MM.1S (cell line): ENCODE measurements at regions not wholly inside any gene's neighbourhood (a gene's known extent, or its start where the extent isn't known, plus 50 kb on each side); places are given as distances from the start of the nearest gene placed in this dataset.

Source experiments
- DNase-seq: peaks from one replicate; pipeline ENCODE4 v3.0.0-alpha.2; 2015
- H2AFZ ChIP-seq: fragments of 300-600 bp; sonication (generic); 2 replicates; pipeline ENCODE4 v1.6.0; 2016; ENCODE audit warnings: antibody characterized with exemption, low read length
- H3F3A ChIP-seq: fragments of 300-600 bp; sonication (generic); 2 replicates; pipeline ENCODE4 v1.6.1; 2016; ENCODE audit warnings: mild to moderate bottlenecking, antibody characterized with exemption, low read length, moderate library complexity, mixed read lengths; ENCODE audit not compliant: insufficient read depth
- H3K27ac ChIP-seq: fragments of 300-600 bp; sonication (generic); 2 replicates; pipeline ENCODE4 v1.5.1; 2016; ENCODE audit warnings: mild to moderate bottlenecking, low read length
- H3K27me3 ChIP-seq: fragments of 300-600 bp; sonication (generic); replicated peaks from 2 replicates; pipeline ENCODE4 v1.6.0; 2016; ENCODE audit warnings: low read length; ENCODE audit not compliant: insufficient read depth
- H3K36me3 ChIP-seq: fragments of 300-600 bp; sonication (generic); replicated peaks from 2 replicates; pipeline ENCODE4 v1.6.1; 2016; ENCODE audit warnings: mild to moderate bottlenecking, low read length, mixed read lengths; ENCODE audit not compliant: insufficient read depth
- H3K4me1 ChIP-seq: fragments of 300-600 bp; sonication (generic); 2 replicates; pipeline ENCODE4 v1.6.1; 2016; ENCODE audit warnings: low read length, mixed read lengths
- H3K4me2 ChIP-seq: fragments of 300-600 bp; sonication (generic); 2 replicates; pipeline ENCODE4 v1.6.0; 2016; ENCODE audit warnings: low read depth, low read length
- H3K4me3 ChIP-seq: fragments of 300-600 bp; sonication (generic); 2 replicates; pipeline ENCODE4 v1.5.1; 2016; ENCODE audit warnings: low read length, mixed read lengths
- H3K79me2 ChIP-seq: fragments of 300-600 bp; sonication (generic); 2 replicates; pipeline ENCODE4 v1.6.1; 2016; ENCODE audit warnings: mixed run types, low read length, mixed read lengths
- H3K9ac ChIP-seq: fragments of 300-600 bp; sonication (generic); 2 replicates; pipeline ENCODE4 v1.6.1; 2016; ENCODE audit warnings: low read length, mixed read lengths
- H3K9me2 ChIP-seq: fragments of 300-600 bp; sonication (generic); replicated peaks from 2 replicates; pipeline ENCODE4 v1.6.1; 2016; ENCODE audit warnings: mild to moderate bottlenecking, low read length, mixed read lengths; ENCODE audit not compliant: insufficient read depth
- H3K9me3 ChIP-seq: fragments of 300-600 bp; sonication (generic); replicated peaks from 2 replicates; pipeline ENCODE4 v1.6.1; 2016; ENCODE audit warnings: mild to moderate bottlenecking, low read length, mixed read lengths; ENCODE audit not compliant: insufficient read depth
- H4K20me1 ChIP-seq: fragments of 300-600 bp; sonication (generic); 2 replicates; pipeline ENCODE4 v1.6.1; 2016; ENCODE audit warnings: mild to moderate bottlenecking, low read length, moderate library complexity, mixed read lengths; ENCODE audit not compliant: insufficient read depth
- CTCF ChIP-seq: fragments of 300-600 bp; sonication (generic); IDR thresholded peaks from 2 replicates; pipeline ENCODE4 v1.5.1; 2016; ENCODE audit warnings: antibody characterized with exemption, low read length, mixed read lengths
- EZH2 ChIP-seq: fragments of 300-600 bp; sonication (generic); optimal IDR thresholded peaks from 2 replicates; pipeline ENCODE3; 2017; ENCODE audit warnings: low read depth, mild to moderate bottlenecking, antibody characterized with exemption, low read length, mixed read lengths
- EZH2phosphoT487 ChIP-seq: fragments of 300-600 bp; sonication (generic); IDR thresholded peaks from 2 replicates; pipeline ENCODE4 v1.6.1; 2018; ENCODE audit warnings: antibody characterized with exemption, low read length

- Histone ChIP-seq H3K79me2 (no peaks in the 10 kb centered on the region), H3K4me2 (no peak overlapping the region), H3K36me3 (no peaks in the 10 kb centered on the region), H3K9ac (no peak overlapping the region), H3K27ac (no peak overlapping the region), H3K4me1 (no peaks in the 10 kb centered on the region), H3K27me3 (no peaks in the 10 kb centered on the region), H3K9me3 (no peaks in the 10 kb centered on the region), H3K9me2 (no peaks in the 10 kb centered on the region), H3F3A (no peaks in the 10 kb centered on the region), H3K4me3 (no peak overlapping the region), H4K20me1 (no peaks in the 10 kb centered on the region), H2AFZ (no peak overlapping the region)
- no peak for DNase-seq
- TF ChIP-seq EZH2, result no peak
- TF ChIP-seq EZH2phosphoT487, result no peak
- no peak for TF ChIP-seq CTCF
Observed at GRCh38 chr18:78517973-78518372, 461.6 kb upstream of the SALL3 start.

GRCh38 chr18:78518805-78519204 is 460.8 kb upstream of the SALL3 start:
- no peak overlapping the region for H3K27ac ChIP-seq
- no peak overlapping the region for H3K4me3 ChIP-seq
- no peak for TF ChIP-seq EZH2
- TF ChIP-seq CTCF, result no peak
- TF ChIP-seq EZH2phosphoT487, result no peak
- H4K20me1 ChIP-seq, result no peaks in the 10 kb centered on the region
- no peak overlapping the region for H2AFZ ChIP-seq
- DNase-seq, result no peak
- no peaks in the 10 kb centered on the region for H3F3A ChIP-seq
- H3K27me3 ChIP-seq, result no peaks in the 10 kb centered on the region
- no peaks in the 10 kb centered on the region for H3K36me3 ChIP-seq
- no peak overlapping the region for H3K9ac ChIP-seq
- H3K4me2 ChIP-seq, result no peak overlapping the region
- H3K9me2 ChIP-seq, result no peaks in the 10 kb centered on the region
- H3K9me3 ChIP-seq, result no peaks in the 10 kb centered on the region
- no peaks in the 10 kb centered on the region for H3K79me2 ChIP-seq
- H3K4me1 ChIP-seq, result no peaks in the 10 kb centered on the region

GRCh38 chr18:78519394-78520062 is 460.1 kb upstream of the SALL3 start:
- H3F3A ChIP-seq, result no peaks in the 10 kb centered on the region
- no peaks in the 10 kb centered on the region for H3K9me3 ChIP-seq
- H3K27ac ChIP-seq, result no peak overlapping the region
- no peak overlapping the region for H3K9ac ChIP-seq
- H3K4me1 ChIP-seq, result no peaks in the 10 kb centered on the region
- no peak overlapping the region for H3K4me2 ChIP-seq
- TF ChIP-seq EZH2, result no peak
- TF ChIP-seq CTCF, result no peak
- TF ChIP-seq EZH2phosphoT487, result no peak
- no peaks in the 10 kb centered on the region for H3K36me3 ChIP-seq
- H3K9me2 ChIP-seq, result no peaks in the 10 kb centered on the region
- H2AFZ ChIP-seq, result no peak overlapping the region
- H3K4me3 ChIP-seq, result no peak overlapping the region
- DNase-seq, result no peak
- H4K20me1 ChIP-seq, result no peaks in the 10 kb centered on the region
- no peaks in the 10 kb centered on the region for H3K79me2 ChIP-seq
- H3K27me3 ChIP-seq, result no peaks in the 10 kb centered on the region
